HG03354 (cell line): ENCODE measurements at regions not wholly inside any gene's neighbourhood (a gene's known extent, or its start where the extent isn't known, plus 50 kb on each side); places are given as distances from the start of the nearest gene placed in this dataset.

Source experiments
- ATAC-seq: cut with Tn5 transposase; IDR thresholded peaks from one replicate; pipeline ENCODE4 v1.9.1; 2021; ENCODE audit warnings: mild to moderate bottlenecking; ENCODE audit not compliant: unreplicated experiment, poor library complexity, severe bottlenecking

GRCh38 chr20:61047515-61047914 lies 204.5 kb upstream of the CDH4 start:
- ATAC-seq = no peak

GRCh38 chr20:61048302-61048701 lies 203.8 kb upstream of the CDH4 start:
- ATAC-seq = no peak

GRCh38 chr20:61049684-61050083 lies 202.4 kb upstream of the CDH4 start:
- no peak for ATAC-seq

- no peak for ATAC-seq
Observed at GRCh38 chr20:61050336-61050890, 201.6 kb upstream of the CDH4 start.

- no peak for ATAC-seq
Observed at GRCh38 chr20:61052195-61052750, 199.8 kb upstream of the CDH4 start.

- ATAC-seq = no peak
Observed at GRCh38 chr20:61052776-61053442, 199.2 kb upstream of the CDH4 start.

GRCh38 chr20:61053487-61053886 lies 198.6 kb upstream of the CDH4 start:
- no peak for ATAC-seq

- no peak for ATAC-seq
Observed at GRCh38 chr20:61053889-61054288, 198.2 kb upstream of the CDH4 start.

- ATAC-seq = no peak
Observed at GRCh38 chr20:61054411-61054810, 197.7 kb upstream of the CDH4 start.

GRCh38 chr20:61055180-61056010 lies 196.7 kb upstream of the CDH4 start:
- no peak for ATAC-seq

GRCh38 chr20:61056116-61056515 lies 195.9 kb upstream of the CDH4 start:
- ATAC-seq = no peak

- no peak for ATAC-seq
Observed at GRCh38 chr20:61056627-61057442, 195.2 kb upstream of the CDH4 start.

GRCh38 chr20:61057443-61058121 lies 194.5 kb upstream of the CDH4 start:
- ATAC-seq = no peak

- ATAC-seq = no peak
Observed at GRCh38 chr20:61061981-61062380, 190.1 kb upstream of the CDH4 start.

GRCh38 chr20:61065853-61066252 lies 186.2 kb upstream of the CDH4 start:
- ATAC-seq = no peak

- no peak for ATAC-seq
Observed at GRCh38 chr20:61066526-61066925, 185.5 kb upstream of the CDH4 start.

GRCh38 chr20:61067221-61067620 lies 184.8 kb upstream of the CDH4 start:
- ATAC-seq = no peak

GRCh38 chr20:61072398-61072797 lies 179.7 kb upstream of the CDH4 start:
- no peak for ATAC-seq

- no peak for ATAC-seq
Observed at GRCh38 chr20:61073376-61073775, 178.7 kb upstream of the CDH4 start.
